ENCODE measurements at regions not wholly inside any gene's neighbourhood (a gene's known extent, or its start where the extent isn't known, plus 50 kb on each side); places are given as distances from the start of the nearest gene placed in this dataset.

GRCh38 chr3:46112984-46113383, 85.7 kb upstream of the XCR1 start:
- no peak for DNase-seq

GRCh38 chr3:46112296-46112695, 85.0 kb upstream of the XCR1 start:
- no peak for DNase-seq

GRCh38 chr3:46110701-46111493, 83.6 kb upstream of the XCR1 start:
- DNase-seq = no peak

- no peak for DNase-seq
These were observed 80.4 kb upstream of the XCR1 start for GRCh38 chr3:46107682-46108081.

GRCh38 chr3:46105306-46105919, 78.1 kb upstream of the XCR1 start:
- DNase-seq = no peak

GRCh38 chr3:46104706-46105105, 77.4 kb upstream of the XCR1 start:
- DNase-seq = no peak

GRCh38 chr3:46102780-46103130, 75.5 kb upstream of the XCR1 start:
- DNase-seq = no peak

GRCh38 chr3:46102059-46102779, 74.9 kb upstream of the XCR1 start:
- no peak for DNase-seq

- DNase-seq = no peak
These were observed 73.5 kb upstream of the XCR1 start for GRCh38 chr3:46100812-46101211.

- DNase-seq = no peak
These were observed 71.1 kb upstream of the XCR1 start for GRCh38 chr3:46098319-46098761.

GRCh38 chr3:46097691-46098241, 70.5 kb upstream of the XCR1 start:
- DNase-seq = peak; percentile 30

- no peak for DNase-seq
These were observed 69.5 kb upstream of the XCR1 start for GRCh38 chr3:46096781-46097180.

GRCh38 chr3:46096336-46096735, 69.1 kb upstream of the XCR1 start:
- DNase-seq = no peak

GRCh38 chr3:46095307-46095706, 68.0 kb upstream of the XCR1 start:
- DNase-seq = no peak

GRCh38 chr3:46094506-46094905, 67.2 kb upstream of the XCR1 start:
- DNase-seq = no peak

- DNase-seq = no peak
These were observed 66.7 kb upstream of the XCR1 start for GRCh38 chr3:46093966-46094365.

GRCh38 chr3:46093327-46093942, 66.2 kb upstream of the XCR1 start:
- no peak for DNase-seq

- no peak for DNase-seq
These were observed 65.4 kb upstream of the XCR1 start for GRCh38 chr3:46092702-46093080.

GRCh38 chr3:46091741-46092701, 64.7 kb upstream of the XCR1 start:
- DNase-seq = no peak

GRCh38 chr3:46091046-46091445, 63.8 kb upstream of the XCR1 start:
- DNase-seq = no peak

- no peak for DNase-seq
These were observed 62.9 kb upstream of the XCR1 start for GRCh38 chr3:46090161-46090591.
